Osteocyte (in vitro differentiated cells): ENCODE measurements at regions not wholly inside any gene's neighbourhood (a gene's known extent, or its start where the extent isn't known, plus 50 kb on each side); places are given as distances from the start of the nearest gene placed in this dataset.
A peak's percentile ranks its signal among the peaks of the same experiment; 100 is the strongest.

Experiments
- DNase-seq: peaks from one replicate; pipeline ENCODE4 v3.0.0; 2021; ENCODE audit warnings: mixed read lengths; ENCODE audit not compliant: unreplicated experiment; ENCODE audit errors: extremely low spot score
- H3K27ac Mint-ChIP-seq: one replicate; pipeline ENCODE4 v1.8.0; 2021; ENCODE audit warnings: mild to moderate bottlenecking, mixed read lengths; ENCODE audit not compliant: unreplicated experiment
- H3K27me3 Mint-ChIP-seq: one replicate; pipeline ENCODE4 v1.8.0; 2021; ENCODE audit warnings: mixed read lengths; ENCODE audit not compliant: unreplicated experiment
- H3K36me3 Mint-ChIP-seq: one replicate; pipeline ENCODE4 v1.8.0; 2021; ENCODE audit warnings: mixed read lengths; ENCODE audit not compliant: unreplicated experiment
- H3K4me1 Mint-ChIP-seq: one replicate; pipeline ENCODE4 v1.8.0; 2021; ENCODE audit warnings: mixed read lengths; ENCODE audit not compliant: unreplicated experiment
- H3K4me3 Mint-ChIP-seq: one replicate; pipeline ENCODE4 v1.8.0; 2021; ENCODE audit warnings: mild to moderate bottlenecking, moderate library complexity, mixed read lengths; ENCODE audit not compliant: unreplicated experiment
- H3K9me3 Mint-ChIP-seq: one replicate; pipeline ENCODE4 v1.8.0; 2021; ENCODE audit warnings: mixed read lengths; ENCODE audit not compliant: unreplicated experiment
- CTCF ChIP-seq: fragments of 200-600 bp; sonication (generic); IDR thresholded peaks from 2 replicates; pipeline ENCODE4 v1.5.0; 2021; ENCODE audit warnings: antibody characterized with exemption, mild to moderate bottlenecking, moderate library complexity

GRCh38 chr5:4762316-4762715 lies 377.8 kb upstream of the ADAMTS16 start:
- Mint-ChIP-seq H3K27ac (no peak overlapping the region), H3K4me1 (peaks cover 4% of the 10 kb centered on the region), H3K36me3 (no peaks in the 10 kb centered on the region), H3K4me3 (no peak overlapping the region), H3K27me3 (no peaks in the 10 kb centered on the region), H3K9me3 (peaks cover 17% of the 10 kb centered on the region)
- no peak for TF ChIP-seq CTCF
- no peak for DNase-seq

- TF ChIP-seq CTCF, result no peak
- Mint-ChIP-seq H3K4me3 (no peak overlapping the region), H3K27me3 (no peaks in the 10 kb centered on the region), H3K36me3 (no peaks in the 10 kb centered on the region), H3K27ac (no peak overlapping the region), H3K4me1 (no peaks in the 10 kb centered on the region), H3K9me3 (peaks cover 17% of the 10 kb centered on the region)
- no peak for DNase-seq
Observed at GRCh38 chr5:4765411-4765810, 374.7 kb upstream of the ADAMTS16 start.

- no peaks in the 10 kb centered on the region for H3K27me3 Mint-ChIP-seq
- H3K4me3 Mint-ChIP-seq, result no peak overlapping the region
- no peak overlapping the region for H3K27ac Mint-ChIP-seq
- no peaks in the 10 kb centered on the region for H3K36me3 Mint-ChIP-seq
- no peak for DNase-seq
- H3K9me3 Mint-ChIP-seq, result peaks cover 12% of the 10 kb centered on the region
- no peak for TF ChIP-seq CTCF
- no peaks in the 10 kb centered on the region for H3K4me1 Mint-ChIP-seq
Observed at GRCh38 chr5:4766101-4766500, 374.0 kb upstream of the ADAMTS16 start.

GRCh38 chr5:4772591-4772990 lies 367.5 kb upstream of the ADAMTS16 start:
- TF ChIP-seq CTCF, result no peak
- no peak overlapping the region for H3K4me3 Mint-ChIP-seq

GRCh38 chr5:4773827-4774317 lies 366.3 kb upstream of the ADAMTS16 start:
- no peak overlapping the region for H3K27ac Mint-ChIP-seq
- no peaks in the 10 kb centered on the region for H3K36me3 Mint-ChIP-seq
- no peaks in the 10 kb centered on the region for H3K9me3 Mint-ChIP-seq
- no peak for TF ChIP-seq CTCF
- H3K27me3 Mint-ChIP-seq, result no peaks in the 10 kb centered on the region
- no peak overlapping the region for H3K4me3 Mint-ChIP-seq
- no peak for DNase-seq
- H3K4me1 Mint-ChIP-seq, result peaks cover 38% of the 10 kb centered on the region

More at GRCh38 chr5:4772591-4772990, 367.5 kb upstream of the ADAMTS16 start:
- DNase-seq, result no peak
- Mint-ChIP-seq H3K27ac (peak overlapping the region; percentile 85), H3K36me3 (no peaks in the 10 kb centered on the region), H3K9me3 (no peaks in the 10 kb centered on the region), H3K4me1 (peaks cover 35% of the 10 kb centered on the region), H3K27me3 (no peaks in the 10 kb centered on the region)
